Caco-2 (cell line): ENCODE measurements at regions not wholly inside any gene's neighbourhood (a gene's known extent, or its start where the extent isn't known, plus 50 kb on each side); places are given as distances from the start of the nearest gene placed in this dataset.
"Not testable (repeated sequence)": the region's sequence is repeated elsewhere in the genome, so short reads cannot be mapped to it uniquely, and the experiment has no call there.

ENCODE experiments used
- BruUV-seq: library from RNA; stranded (reverse); fragments of 400-500 nt; replicated peaks from 2 replicates; lab custom pipeline; 2021; lab: Mats Ljungman, UMichigan
- CTCF ChIA-PET: fragments of 300-600 bp; sonication (Branson Sonifier 250); formaldehyde crosslinking; loops from one replicate; lab custom pipeline; 2022; ENCODE audit warnings: antibody characterized with exemption; lab: Charles Lee
- POLR2A ChIA-PET: fragments of 300-600 bp; sonication (Branson Sonifier 250); formaldehyde crosslinking; loops from one replicate; lab custom pipeline; 2022; ENCODE audit warnings: antibody characterized with exemption; lab: Charles Lee
- DNase-seq, 2 experiments: peaks; one replicate each; pipeline versions ENCODE4 v3.0.0 to v3.0.0-alpha.2; 2020 to 2022
- H3K27me3 ChIP-seq: replicated peaks from 2 replicates; pipeline ENCODE4 v1.6.0; 2011; ENCODE audit warnings: low read length; ENCODE audit not compliant: control insufficient read depth, insufficient read depth
- H3K36me3 ChIP-seq: 2 replicates; pipeline ENCODE4 v1.5.1; 2011; ENCODE audit warnings: low read length; ENCODE audit not compliant: control insufficient read depth, insufficient read depth
- H3K4me1 ChIP-seq: fragments of 250-450 bp; sonication (Bioruptor Pico); 2 replicates; pipeline ENCODE4 v1.5.1; 2020; ENCODE audit warnings: mild to moderate bottlenecking
- H3K4me3 ChIP-seq: 2 replicates; pipeline ENCODE4 v1.5.1; 2011; ENCODE audit warnings: low read depth, mild to moderate bottlenecking, control low read depth, low read length
- H3K9me3 ChIP-seq: fragments of 250-450 bp; sonication (Bioruptor Pico); 2 replicates; pipeline ENCODE4 v1.5.1; 2020; ENCODE audit warnings: mild to moderate bottlenecking, moderate library complexity
- H3K27ac Mint-ChIP-seq: one replicate; pipeline ENCODE4 v1.8.0; 2022; ENCODE audit warnings: mixed read lengths; ENCODE audit not compliant: unreplicated experiment
- H3K27me3 Mint-ChIP-seq: one replicate; pipeline ENCODE4 v1.8.0; 2022; ENCODE audit warnings: mixed read lengths; ENCODE audit not compliant: insufficient read depth, unreplicated experiment
- H3K36me3 Mint-ChIP-seq: one replicate; pipeline ENCODE4 v1.8.0; 2022; ENCODE audit warnings: mild to moderate bottlenecking, mixed read lengths; ENCODE audit not compliant: insufficient read depth, unreplicated experiment
- H3K4me1 Mint-ChIP-seq: one replicate; pipeline ENCODE4 v1.8.0; 2022; ENCODE audit warnings: low read depth, mixed read lengths; ENCODE audit not compliant: unreplicated experiment
- H3K4me3 Mint-ChIP-seq: one replicate; pipeline ENCODE4 v1.8.0; 2022; ENCODE audit warnings: mild to moderate bottlenecking, moderate library complexity, mixed read lengths; ENCODE audit not compliant: unreplicated experiment
- H3K9me3 Mint-ChIP-seq: one replicate; pipeline ENCODE4 v1.8.0; 2022; ENCODE audit warnings: mixed read lengths; ENCODE audit not compliant: unreplicated experiment
- intact Hi-C: fragments of 100-400 bp; cut with micrococcal nuclease; formaldehyde crosslinking; loops from one replicate; pipeline ENCODE4 v1.10.0; 2022; ENCODE audit not compliant: unreplicated experiment
- TF ChIP-seq, protein P1 (sequence below), 2 experiments: fragments of 200-600 bp in 1 of 2; IDR thresholded peaks; 1 replicate in 1 of 2; 2 replicates in 1 of 2; pipeline versions ENCODE4 v1.5.1 to v1.8.0; 2011 to 2022; ENCODE audit warnings: antibody characterized with exemption in 1 of 2, control low read depth in 1 of 2, inconsistent platforms in 1 of 2, low read depth in 1 of 2, low read length in 1 of 2, mild to moderate bottlenecking in 1 of 2, moderate library complexity in 1 of 2; ENCODE audit not compliant: insufficient read depth in 1 of 2, severe bottlenecking in 1 of 2, unreplicated experiment in 1 of 2

DNA sequence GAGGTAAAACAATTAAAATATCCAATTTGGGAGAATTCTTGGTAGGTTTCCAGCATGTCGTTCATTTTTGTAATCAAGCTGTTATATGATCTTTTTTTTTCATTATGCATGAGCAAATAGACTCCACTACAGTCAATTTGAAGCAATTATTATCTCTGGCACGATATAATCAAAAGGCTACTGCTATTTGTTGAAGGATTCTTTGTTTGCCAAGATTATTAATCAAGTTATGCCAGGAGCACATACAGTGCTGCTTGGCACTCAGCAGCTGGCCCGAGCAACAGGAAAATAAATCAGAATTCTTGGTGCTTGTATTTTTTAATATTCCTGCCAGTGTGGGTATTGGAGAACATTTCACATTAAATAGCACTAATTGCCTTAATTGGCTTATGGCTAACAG, 279.5 kb downstream of the RND3 start:
- Mint-ChIP-seq H3K4me1 (peaks cover 28% of the 10 kb centered on the region), H3K9me3 (no peaks in the 10 kb centered on the region), H3K4me3 (no peak overlapping the region), H3K27ac (peak overlapping the region; percentile 26), H3K36me3 (no peaks in the 10 kb centered on the region), H3K27me3 (no peaks in the 10 kb centered on the region)
- CTCF ChIA-PET = no interaction called here
- intact Hi-C loops = no loop called here
- Histone ChIP-seq H3K4me3 (no peak overlapping the region), H3K36me3 (no peaks in the 10 kb centered on the region), H3K27me3 (no peaks in the 10 kb centered on the region), H3K9me3 (no peaks in the 10 kb centered on the region), H3K4me1 (peaks cover 36% of the 10 kb centered on the region)
- no peak for DNase-seq
- POLR2A ChIA-PET = no interaction called here
- TF ChIP-seq, protein P1, sequence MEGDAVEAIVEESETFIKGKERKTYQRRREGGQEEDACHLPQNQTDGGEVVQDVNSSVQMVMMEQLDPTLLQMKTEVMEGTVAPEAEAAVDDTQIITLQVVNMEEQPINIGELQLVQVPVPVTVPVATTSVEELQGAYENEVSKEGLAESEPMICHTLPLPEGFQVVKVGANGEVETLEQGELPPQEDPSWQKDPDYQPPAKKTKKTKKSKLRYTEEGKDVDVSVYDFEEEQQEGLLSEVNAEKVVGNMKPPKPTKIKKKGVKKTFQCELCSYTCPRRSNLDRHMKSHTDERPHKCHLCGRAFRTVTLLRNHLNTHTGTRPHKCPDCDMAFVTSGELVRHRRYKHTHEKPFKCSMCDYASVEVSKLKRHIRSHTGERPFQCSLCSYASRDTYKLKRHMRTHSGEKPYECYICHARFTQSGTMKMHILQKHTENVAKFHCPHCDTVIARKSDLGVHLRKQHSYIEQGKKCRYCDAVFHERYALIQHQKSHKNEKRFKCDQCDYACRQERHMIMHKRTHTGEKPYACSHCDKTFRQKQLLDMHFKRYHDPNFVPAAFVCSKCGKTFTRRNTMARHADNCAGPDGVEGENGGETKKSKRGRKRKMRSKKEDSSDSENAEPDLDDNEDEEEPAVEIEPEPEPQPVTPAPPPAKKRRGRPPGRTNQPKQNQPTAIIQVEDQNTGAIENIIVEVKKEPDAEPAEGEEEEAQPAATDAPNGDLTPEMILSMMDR (IDR thresholded peaks at IDR 0.05; ENCODE audit: insufficient read depth in 1 of 2, low read depth in 1 of 2, low read length in 1 of 2, severe bottlenecking in 1 of 2, unreplicated experiment in 1 of 2) = no peak
- BruUV-seq = no TSS peak

DNA sequence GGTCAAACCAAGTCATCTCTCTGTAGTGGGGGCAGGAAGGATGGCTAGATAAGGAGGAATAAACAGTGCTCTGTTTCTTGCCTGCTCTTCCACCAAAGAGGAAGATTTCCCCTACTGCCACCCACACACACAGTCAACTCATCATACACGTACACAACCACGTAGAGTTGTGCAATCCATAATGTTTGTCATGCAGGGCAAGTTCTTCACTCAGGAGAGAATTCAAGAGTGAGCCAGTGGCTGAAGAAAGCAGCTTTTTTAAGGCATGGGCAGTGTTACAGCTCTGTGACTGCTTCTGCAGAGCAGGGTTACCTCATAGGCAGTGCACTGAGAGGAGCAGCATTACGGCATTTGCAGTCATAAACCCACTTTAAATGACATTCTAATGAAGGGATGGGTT, 283.0 kb downstream of the RND3 start:
- Mint-ChIP-seq H3K27ac (peak overlapping the region; percentile 18), H3K4me1 (peaks cover 20% of the 10 kb centered on the region)
- intact Hi-C loops = no loop called here

DNA sequence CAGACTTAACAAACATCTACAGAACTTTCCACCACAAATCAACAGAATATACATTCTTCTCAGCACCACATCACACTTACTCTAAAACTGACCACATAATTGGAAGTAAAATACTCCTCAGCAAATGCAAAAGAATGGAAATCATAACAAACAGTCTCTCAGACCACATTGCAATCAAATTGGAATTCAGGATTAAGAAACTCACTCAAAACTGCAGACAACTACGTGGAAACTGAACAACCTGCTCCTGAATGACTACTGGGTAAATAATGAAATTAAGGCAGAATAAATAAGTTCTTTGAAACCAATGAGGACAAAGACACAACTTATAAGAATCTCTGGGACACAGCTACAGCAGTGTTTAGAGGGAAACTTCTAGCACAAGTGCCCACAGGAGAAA, 292.7 kb downstream of the RND3 start:
- DNase-seq, H3K9me3 ChIP-seq, H3K9me3 Mint-ChIP-seq, H3K36me3 Mint-ChIP-seq, H3K27me3 Mint-ChIP-seq, H3K36me3 ChIP-seq, intact Hi-C loops, CTCF ChIA-PET, BruUV-seq, H3K4me1 Mint-ChIP-seq, H3K27ac Mint-ChIP-seq, H3K4me3 Mint-ChIP-seq, POLR2A ChIA-PET, H3K4me1 ChIP-seq, H3K4me3 ChIP-seq, H3K27me3 ChIP-seq: not testable (repeated sequence)

More for the DNA sequence above, 283.0 kb downstream of the RND3 start:
- Mint-ChIP-seq H3K36me3 (no peaks in the 10 kb centered on the region), H3K9me3 (no peaks in the 10 kb centered on the region), H3K4me3 (no peak overlapping the region), H3K27me3 (no peaks in the 10 kb centered on the region)
- peak in 1 of 2 experiments; percentile 13 for DNase-seq
- H3K27me3 ChIP-seq = no peaks in the 10 kb centered on the region
- TF ChIP-seq, protein P1 (IDR thresholded peaks at IDR 0.05; ENCODE audit: insufficient read depth in 1 of 2, low read depth in 1 of 2, low read length in 1 of 2, severe bottlenecking in 1 of 2, unreplicated experiment in 1 of 2) = no peak
- no peaks in the 10 kb centered on the region for H3K9me3 ChIP-seq
- ChIA-PET CTCF (no interaction called here), POLR2A (no interaction called here)
- H3K4me3 ChIP-seq = no peak overlapping the region
- H3K36me3 ChIP-seq = no peaks in the 10 kb centered on the region
- BruUV-seq = no TSS peak
- H3K4me1 ChIP-seq = peaks cover 22% of the 10 kb centered on the region

DNA sequence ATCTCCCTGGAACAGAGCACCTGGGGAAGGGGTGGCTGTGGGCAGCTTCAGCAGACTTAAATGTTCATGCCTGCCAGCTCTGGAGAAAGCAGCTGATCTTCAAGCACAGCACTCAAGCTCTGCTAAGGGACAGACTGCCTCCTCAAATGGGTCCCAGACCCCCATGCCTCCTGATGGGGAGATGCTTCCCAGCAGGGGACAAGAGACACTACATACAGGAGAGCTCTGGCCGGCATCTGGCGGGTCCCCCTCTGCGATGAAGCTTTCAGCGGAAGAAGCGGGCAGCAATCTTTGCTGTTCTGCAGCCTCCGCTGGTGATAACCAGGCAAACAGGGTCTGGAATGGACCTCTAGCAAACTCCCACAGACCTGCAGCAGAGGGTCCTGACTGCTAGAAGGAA, 294.8 kb downstream of the RND3 start:
- TF ChIP-seq, protein P1 (IDR thresholded peaks at IDR 0.05; ENCODE audit: insufficient read depth in 1 of 2, low read depth in 1 of 2, low read length in 1 of 2, severe bottlenecking in 1 of 2, unreplicated experiment in 1 of 2) = no peak
- POLR2A ChIA-PET = no interaction called here
- Histone ChIP-seq H3K9me3 (peaks cover 3% of the 10 kb centered on the region; the same call in 1 of the 2 replicates), H3K4me1 (0 out of 2 replicates have a peak, but pooled peaks cover 6% of the 10 kb centered on the region), H3K36me3 (no peaks in the 10 kb centered on the region), H3K4me3 (no peak overlapping the region), H3K27me3 (no peaks in the 10 kb centered on the region)
- Mint-ChIP-seq H3K27ac (no peak overlapping the region), H3K4me3 (no peak overlapping the region), H3K36me3 (no peaks in the 10 kb centered on the region), H3K27me3 (no peaks in the 10 kb centered on the region), H3K9me3 (no peaks in the 10 kb centered on the region), H3K4me1 (no peaks in the 10 kb centered on the region)
- intact Hi-C loops = no loop called here
- CTCF ChIA-PET = interaction anchor here (1.1 kb wide), 1 partner anchor 18 kb away, joined by 3 read pairs; no protein-coding TSS in a partner anchor
- DNase-seq = no peak
- no TSS peak for BruUV-seq
